HG03064 (cell line): ENCODE measurements at regions not wholly inside any gene's neighbourhood (a gene's known extent, or its start where the extent isn't known, plus 50 kb on each side); places are given as distances from the start of the nearest gene placed in this dataset.

Experiments
- ATAC-seq: cut with Tn5 transposase; IDR thresholded peaks from one replicate; pipeline ENCODE4 v1.9.1; 2021; ENCODE audit warnings: low read depth; ENCODE audit not compliant: unreplicated experiment

DNA sequence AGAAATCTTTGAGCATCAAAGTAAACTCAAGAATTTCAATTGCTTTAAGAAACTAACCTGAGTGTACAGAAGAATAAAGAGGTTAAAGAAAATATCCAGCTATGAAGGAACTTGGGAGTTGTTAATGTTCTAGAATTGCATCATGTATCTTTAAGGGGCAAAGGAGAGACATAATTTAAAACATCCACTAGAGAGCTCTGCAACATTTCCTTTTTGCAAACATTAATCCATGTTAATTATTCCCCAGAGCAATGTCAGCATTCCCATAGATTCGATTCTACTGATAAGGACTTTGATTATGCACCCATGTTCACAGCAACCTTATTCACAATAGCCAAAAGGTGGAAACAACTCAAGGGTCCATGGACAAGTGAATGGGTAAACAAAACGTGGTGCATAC, 80.2 kb upstream of the SORBS2 start:
- no peak for ATAC-seq

- no peak for ATAC-seq
Observed at GRCh38 chr4:185893500-185893899, 81.5 kb upstream of the SORBS2 start.

DNA sequence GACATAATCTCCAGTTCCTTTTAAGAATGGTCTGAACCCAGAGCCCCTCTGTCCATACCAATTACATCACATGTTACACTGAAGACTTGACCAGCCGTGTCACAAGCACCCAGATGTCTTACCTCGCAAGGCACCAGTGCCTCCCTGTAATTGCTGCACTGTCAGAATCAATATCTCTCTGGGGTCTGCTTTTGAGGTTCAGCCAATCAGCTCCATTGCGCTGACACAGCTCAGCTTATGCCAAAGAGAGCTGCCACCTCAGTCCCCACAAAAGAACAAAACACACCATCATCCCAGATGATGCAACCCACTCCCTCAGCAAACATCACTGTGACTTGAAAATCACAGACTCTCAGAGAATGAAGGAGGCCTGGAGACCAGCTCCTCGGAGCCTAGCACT, 82.5 kb upstream of the SORBS2 start:
- no peak for ATAC-seq

DNA sequence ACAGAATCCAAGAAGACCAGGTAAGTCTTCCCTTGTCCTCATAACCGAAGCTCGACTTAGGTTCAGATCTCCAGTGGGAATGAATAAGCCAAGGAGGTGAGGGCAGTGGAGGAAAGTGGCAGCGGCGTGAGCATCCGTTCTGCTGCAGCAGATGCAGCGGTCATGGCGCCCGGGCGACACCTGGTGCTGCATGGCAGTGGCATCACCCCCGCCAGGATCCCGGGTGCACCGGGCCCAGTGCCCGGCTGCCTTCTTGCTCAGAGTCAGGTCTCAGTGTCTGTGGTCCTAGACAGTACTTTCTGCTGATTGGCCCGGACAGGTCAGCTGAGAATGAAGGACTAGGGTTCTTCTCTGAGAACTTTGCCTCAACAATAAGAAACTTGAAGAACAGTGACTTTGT, 83.4 kb upstream of the SORBS2 start:
- no peak for ATAC-seq

DNA sequence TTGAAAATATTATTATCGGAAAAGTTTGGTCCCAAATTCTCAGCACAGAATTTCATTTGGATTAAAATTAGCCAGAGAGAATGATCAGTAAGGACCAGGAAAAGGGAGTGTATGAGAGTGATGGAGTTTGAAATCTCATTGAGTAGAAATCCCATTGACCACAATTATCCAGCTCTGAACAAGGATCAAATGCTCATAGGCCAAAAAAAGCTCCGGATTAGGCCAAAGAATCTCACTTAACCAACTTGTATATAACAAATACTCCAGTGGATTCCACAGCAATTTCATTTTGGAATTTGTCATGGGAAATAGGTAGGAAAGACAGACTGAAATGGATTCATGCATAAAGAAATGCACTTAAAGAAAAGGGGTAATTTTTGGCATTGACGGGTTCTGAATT, 83.9 kb upstream of the SORBS2 start:
- no peak for ATAC-seq

DNA sequence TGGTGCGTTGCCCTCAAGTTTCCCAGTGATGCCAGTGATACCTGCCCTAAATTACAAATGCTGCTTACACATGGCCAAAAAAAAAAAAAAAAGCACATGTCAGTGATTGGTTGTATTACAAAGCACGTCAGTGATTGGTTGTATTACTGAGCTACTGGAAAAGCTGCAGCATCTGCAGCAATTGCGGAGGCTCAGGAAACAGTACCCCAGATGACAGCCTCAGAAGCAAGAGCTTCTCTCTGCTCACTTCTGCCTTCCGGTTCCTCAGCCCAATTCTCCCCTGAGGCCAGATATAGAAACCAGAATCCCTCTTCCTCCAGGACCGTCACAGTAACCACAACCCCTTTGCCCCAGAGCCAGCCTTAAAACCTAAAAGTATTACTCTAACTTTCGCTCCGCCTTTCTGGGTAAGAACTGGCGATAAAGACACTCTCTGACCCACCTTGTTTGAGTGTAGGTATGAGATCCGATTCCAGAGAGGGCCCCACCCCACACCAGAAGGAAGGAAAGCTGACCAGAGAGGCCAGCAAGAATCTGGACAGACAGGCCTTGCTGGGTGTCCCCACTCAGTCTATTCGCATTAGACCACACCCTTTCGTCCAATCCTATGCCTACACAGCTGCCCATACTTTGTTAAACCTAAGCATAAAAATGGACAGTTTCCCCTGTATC, 85.0 kb upstream of the SORBS2 start:
- ATAC-seq: no peak

GRCh38 chr4:185898413-185898812, 86.4 kb upstream of the SORBS2 start:
- ATAC-seq: no peak

DNA sequence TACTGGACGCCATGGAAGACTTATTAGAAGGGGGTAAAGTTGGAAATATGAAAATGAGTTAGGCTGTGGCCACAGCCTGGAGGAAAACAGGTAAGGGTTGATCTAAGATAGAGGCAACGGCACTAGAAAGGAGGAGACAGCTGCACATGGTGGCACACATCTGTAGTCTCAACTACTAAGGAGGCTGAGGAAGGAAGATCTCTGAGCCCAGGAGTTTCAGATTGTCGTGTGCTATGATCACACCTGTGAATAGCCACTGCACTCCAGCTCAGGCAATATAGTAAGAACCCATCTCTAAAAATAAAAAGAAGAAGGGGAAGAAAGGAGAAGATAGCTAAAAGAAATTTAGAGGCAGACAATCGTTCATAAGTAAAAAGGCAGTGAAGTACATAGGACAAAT, 87.8 kb upstream of the SORBS2 start:
- no peak for ATAC-seq

GRCh38 chr4:185902654-185903053, 90.7 kb upstream of the SORBS2 start:
- ATAC-seq: no peak

- no peak for ATAC-seq
Observed at GRCh38 chr4:185903205-185903604, 91.2 kb upstream of the SORBS2 start.

GRCh38 chr4:185904381-185904780, 92.4 kb upstream of the SORBS2 start:
- no peak for ATAC-seq

GRCh38 chr4:185909972-185910371, 98.0 kb upstream of the SORBS2 start:
- no peak for ATAC-seq

GRCh38 chr4:185911556-185912064, 99.6 kb upstream of the SORBS2 start:
- no peak for ATAC-seq

DNA sequence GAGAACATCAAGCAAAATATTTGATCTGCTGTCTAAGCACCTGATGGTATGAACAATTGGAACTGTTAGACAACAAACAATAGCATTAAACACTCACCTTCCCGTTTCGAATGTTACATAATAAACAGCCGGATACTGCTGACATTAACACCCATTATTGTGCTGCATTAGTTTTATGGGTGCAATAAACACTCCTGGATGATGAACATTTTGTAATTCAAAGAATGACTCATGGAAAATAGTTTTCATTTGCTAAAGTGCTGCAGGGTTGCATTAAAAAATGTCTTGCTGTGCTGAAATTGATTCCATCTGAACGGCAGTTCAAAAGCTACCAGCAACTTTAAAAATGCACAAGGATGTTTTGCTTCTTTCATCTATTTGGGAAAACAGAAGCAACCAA, 100.8 kb upstream of the SORBS2 start:
- ATAC-seq: no peak

DNA sequence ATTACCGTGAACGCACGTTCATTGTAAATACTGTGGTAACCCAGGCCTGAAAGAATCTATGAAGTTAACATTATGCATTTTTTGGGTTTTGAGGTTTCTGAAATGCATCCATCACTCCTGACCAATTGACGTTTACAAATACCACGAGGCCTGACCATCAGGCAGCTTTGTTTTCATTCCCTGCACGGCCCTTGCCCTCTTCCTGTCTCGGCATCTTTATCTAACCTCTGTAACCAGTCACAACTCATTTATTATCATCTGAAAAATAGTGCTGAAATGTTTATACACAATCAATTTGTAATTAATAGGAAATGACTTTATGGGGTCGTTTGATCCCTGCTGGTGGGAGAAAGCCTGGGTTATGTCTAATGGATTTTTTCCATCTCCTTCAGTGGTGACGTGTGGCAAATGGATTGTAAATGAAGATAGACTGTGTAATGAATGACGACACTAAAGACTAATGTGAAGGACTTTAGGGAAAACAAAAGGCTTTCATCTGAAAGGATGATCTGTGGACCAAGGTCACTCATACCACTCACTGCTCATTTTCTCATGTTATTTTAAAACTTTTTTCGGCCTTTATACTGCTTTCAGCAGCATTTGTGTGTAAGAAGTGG, 102.7 kb upstream of the SORBS2 start:
- no peak for ATAC-seq

DNA sequence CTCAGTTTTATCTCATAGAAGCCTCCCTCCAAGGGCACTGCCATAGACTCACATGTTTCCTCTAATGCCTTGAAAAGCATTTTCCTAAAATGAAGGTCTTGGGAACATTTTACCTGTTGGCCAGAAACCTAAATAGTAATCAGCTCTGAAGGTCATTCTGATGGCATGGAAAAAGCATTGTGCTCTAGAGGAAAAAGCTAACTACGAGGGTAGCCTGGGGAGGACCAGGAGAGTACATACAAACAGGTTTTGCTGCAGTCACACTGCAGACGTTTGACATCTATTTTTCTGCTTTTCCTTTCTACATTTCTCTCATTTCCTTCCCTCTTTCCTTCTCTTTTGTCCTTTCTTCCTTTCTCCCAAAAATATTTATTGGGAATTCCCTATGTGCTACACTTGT, 103.3 kb upstream of the SORBS2 start:
- ATAC-seq: no peak

GRCh38 chr4:185915817-185916216, 103.8 kb upstream of the SORBS2 start:
- ATAC-seq: no peak

- ATAC-seq: no peak
Observed at GRCh38 chr4:185916231-185916630, 104.2 kb upstream of the SORBS2 start.

- no peak for ATAC-seq
Observed at GRCh38 chr4:185916683-185917082, 104.7 kb upstream of the SORBS2 start.

DNA sequence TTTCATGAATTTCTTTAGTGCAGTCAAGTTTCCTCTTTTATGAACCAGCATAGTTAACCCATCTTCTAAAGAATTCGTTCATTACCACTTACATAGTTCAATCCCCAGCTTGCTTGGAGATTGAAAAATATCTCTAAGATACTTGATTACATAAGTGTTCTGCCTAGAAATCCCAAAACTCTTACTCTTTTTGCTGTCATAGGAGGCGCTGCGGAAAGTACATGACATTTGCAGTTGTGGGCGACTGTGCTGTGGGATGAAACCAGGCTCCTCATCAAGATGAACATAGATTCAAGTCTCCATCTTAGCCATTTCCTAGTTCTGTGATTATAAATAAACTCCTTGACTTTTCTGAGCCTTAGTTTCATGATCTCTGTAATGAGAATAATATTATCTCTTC, 107.1 kb upstream of the SORBS2 start:
- no peak for ATAC-seq

GRCh38 chr4:185920171-185920570, 108.2 kb upstream of the SORBS2 start:
- no peak for ATAC-seq

DNA sequence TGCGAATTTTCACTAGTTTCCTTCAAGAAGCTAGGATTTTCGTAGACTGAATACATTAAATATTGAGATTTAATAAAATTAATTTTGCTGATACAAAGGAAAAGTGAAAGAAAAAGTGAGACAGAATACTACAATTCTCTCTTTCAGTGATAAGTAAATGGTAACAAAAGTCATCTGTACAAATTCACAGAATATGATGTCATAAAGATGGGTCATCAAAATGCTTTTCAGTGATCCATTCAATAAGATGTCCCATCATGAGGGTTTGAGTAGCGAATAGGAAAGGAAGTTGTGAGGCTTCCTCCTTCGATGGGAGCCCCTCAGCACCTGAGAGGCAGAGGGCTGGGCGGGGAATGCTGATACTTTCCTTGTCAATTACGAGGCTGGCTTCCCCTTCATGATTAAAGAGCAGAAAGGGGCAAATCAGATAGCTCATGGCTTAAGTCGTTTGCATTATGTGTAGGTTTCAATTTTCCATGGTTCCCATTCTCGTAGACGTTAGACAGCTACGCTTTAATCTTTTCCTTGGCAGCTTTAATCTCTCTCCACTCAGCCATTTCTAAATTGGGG, 108.8 kb upstream of the SORBS2 start:
- ATAC-seq: no peak
